ENCODE measurements at regions not wholly inside any gene's neighbourhood (a gene's known extent, or its start where the extent isn't known, plus 50 kb on each side); places are given as distances from the start of the nearest gene placed in this dataset.
"Not testable (repeated sequence)": the region's sequence is repeated elsewhere in the genome, so short reads cannot be mapped to it uniquely, and the experiment has no call there.

- DNase-seq: not testable (repeated sequence)
Observed at GRCh38 chr4:9505341-9505740, 61.1 kb downstream of the DEFB131A start.

- DNase-seq: not testable (repeated sequence)
Observed at GRCh38 chr4:9506672-9507071, 62.5 kb downstream of the DEFB131A start.

- not testable (repeated sequence) for DNase-seq
Observed at GRCh38 chr4:9512941-9513340, 68.7 kb downstream of the DEFB131A start.

- not testable (repeated sequence) for DNase-seq
Observed at GRCh38 chr4:9519631-9520030, 75.4 kb downstream of the DEFB131A start.

GRCh38 chr4:9522903-9523302 lies 78.7 kb downstream of the DEFB131A start:
- DNase-seq: not testable (repeated sequence)

- not testable (repeated sequence) for DNase-seq
Observed at GRCh38 chr4:9524406-9524805, 80.2 kb downstream of the DEFB131A start.

GRCh38 chr4:9532134-9532862 lies 88.1 kb downstream of the DEFB131A start:
- peak; percentile 94 for DNase-seq

GRCh38 chr4:9532863-9533192 lies 88.6 kb downstream of the DEFB131A start:
- not testable (repeated sequence) for DNase-seq

- DNase-seq: peak; percentile 21
Observed at GRCh38 chr4:9537101-9537500, 92.9 kb downstream of the DEFB131A start.

- not testable (repeated sequence) for DNase-seq
Observed at GRCh38 chr4:9539939-9540520, 95.8 kb downstream of the DEFB131A start.

GRCh38 chr4:9541388-9541915 lies 97.2 kb downstream of the DEFB131A start:
- DNase-seq: not testable (repeated sequence)

- not testable (repeated sequence) for DNase-seq
Observed at GRCh38 chr4:9544851-9545250, 100.6 kb downstream of the DEFB131A start.

GRCh38 chr4:9547470-9547869 lies 103.3 kb downstream of the DEFB131A start:
- DNase-seq: not testable (repeated sequence)

GRCh38 chr4:9556076-9556475 lies 111.9 kb downstream of the DEFB131A start:
- not testable (repeated sequence) for DNase-seq

- DNase-seq: not testable (repeated sequence)
Observed at GRCh38 chr4:9577869-9578268, 133.7 kb downstream of the DEFB131A start.

- not testable (repeated sequence) for DNase-seq
Observed at GRCh38 chr4:9582880-9583279, 138.7 kb downstream of the DEFB131A start.

- DNase-seq: no peak
Observed at GRCh38 chr4:9592010-9592409, 147.8 kb downstream of the DEFB131A start.

GRCh38 chr4:9594948-9595347 lies 150.7 kb downstream of the DEFB131A start:
- DNase-seq: no peak

GRCh38 chr4:9595531-9595930 lies 151.3 kb downstream of the DEFB131A start:
- DNase-seq: not testable (repeated sequence)

- no peak for DNase-seq
Observed at GRCh38 chr4:9599266-9599665, 155.1 kb downstream of the DEFB131A start.

GRCh38 chr4:9600246-9600645 lies 156.0 kb downstream of the DEFB131A start:
- no peak for DNase-seq

- peak; percentile 3 for DNase-seq
Observed at GRCh38 chr4:9602389-9602914, 158.2 kb downstream of the DEFB131A start.

- peak; percentile 60 for DNase-seq
Observed at GRCh38 chr4:9604031-9604892, 160.0 kb downstream of the DEFB131A start.
